Activated T-cell treated with anti-CD3 and anti-CD28 coated beads, Interleukin-2, amount 50 U/mL, for 48 hours (primary cell): ENCODE measurements at regions not wholly inside any gene's neighbourhood (a gene's known extent, or its start where the extent isn't known, plus 50 kb on each side); places are given as distances from the start of the nearest gene placed in this dataset.
"Not testable (repeated sequence)": the region's sequence is repeated elsewhere in the genome, so short reads cannot be mapped to it uniquely, and the experiment has no call there.

Source experiments
- DNase-seq, 2 experiments: peaks; one replicate each; pipeline ENCODE4 v3.0.0-alpha.2; 2020

- DNase-seq, result no peak
Observed at GRCh38 chr1:201639826-201640225, 100.9 kb downstream of the NAV1 start.

- no peak for DNase-seq
Observed at GRCh38 chr1:201640624-201641023, 101.7 kb downstream of the NAV1 start.

- DNase-seq, result no peak
Observed at GRCh38 chr1:201641524-201642253, 102.8 kb downstream of the NAV1 start.

- no peak for DNase-seq
Observed at GRCh38 chr1:201643835-201644104, 104.8 kb downstream of the NAV1 start.

- no peak for DNase-seq
Observed at GRCh38 chr1:201644197-201644596, 105.3 kb downstream of the NAV1 start.

- not testable (repeated sequence) for DNase-seq
Observed at GRCh38 chr1:201645000-201645399, 106.1 kb downstream of the NAV1 start.

- DNase-seq, result no peak
Observed at GRCh38 chr1:201645956-201646355, 107.0 kb downstream of the NAV1 start.

- no peak for DNase-seq
Observed at GRCh38 chr1:201646411-201647022, 107.6 kb downstream of the NAV1 start.

GRCh38 chr1:201647094-201647493 is 108.2 kb downstream of the NAV1 start:
- no peak for DNase-seq

- no peak for DNase-seq
Observed at GRCh38 chr1:201647722-201648065, 108.8 kb downstream of the NAV1 start.

GRCh38 chr1:201648066-201648906 is 109.4 kb downstream of the NAV1 start:
- DNase-seq, result peak in 1 of 2 experiments; percentile 30

- DNase-seq, result no peak
Observed at GRCh38 chr1:201648907-201649721, 110.2 kb downstream of the NAV1 start.

- peak; percentile 27 to 37 for DNase-seq
Observed at GRCh38 chr1:201649761-201650622, 111.1 kb downstream of the NAV1 start.

GRCh38 chr1:201650623-201650933 is 111.7 kb downstream of the NAV1 start:
- no peak for DNase-seq

GRCh38 chr1:201652181-201652580 is 113.3 kb downstream of the NAV1 start:
- DNase-seq, result no peak

GRCh38 chr1:201653233-201653632 is 114.3 kb downstream of the NAV1 start:
- DNase-seq, result no peak

- DNase-seq, result no peak
Observed at GRCh38 chr1:201653883-201654282, 115.0 kb downstream of the NAV1 start.

GRCh38 chr1:201655243-201655642 is 116.3 kb downstream of the NAV1 start:
- no peak for DNase-seq

- no peak for DNase-seq
Observed at GRCh38 chr1:201655910-201656309, 117.0 kb downstream of the NAV1 start.

GRCh38 chr1:201656311-201657032 is 117.5 kb downstream of the NAV1 start:
- no peak for DNase-seq

GRCh38 chr1:201659572-201659971 is 120.6 kb downstream of the NAV1 start:
- no peak for DNase-seq
